Right atrium auricular region (tissue), 2 donors: ENCODE measurements at regions not wholly inside any gene's neighbourhood (a gene's known extent, or its start where the extent isn't known, plus 50 kb on each side); places are given as distances from the start of the nearest gene placed in this dataset.

ENCODE experiments used
- DNase-seq: peaks from one replicate; pipeline ENCODE4 v3.0.0-alpha.2; 2019; ENCODE audit warnings: low spot score
- H3K27ac ChIP-seq, 2 donors: fragments of 200-600 bp; sonication (generic); 1 replicate in 1 of 2; 2 replicates in 1 of 2; pipeline ENCODE4 v1.5.1; 2016 to 2019
- H3K27me3 ChIP-seq, 2 donors: fragments of 200-600 bp; sonication (generic); one replicate each; pipeline versions ENCODE4 v1.5.1 to v1.6.0; 2017 to 2019
- H3K36me3 ChIP-seq: fragments of 200-600 bp; sonication (generic); one replicate; pipeline ENCODE4 v1.5.1; 2016
- H3K4me1 ChIP-seq, 2 donors: fragments of 200-600 bp; sonication (generic); one replicate each; pipeline versions ENCODE4 v1.5.1 to v1.6.0; 2017 to 2019
- H3K4me3 ChIP-seq, 2 donors: fragments of 200-600 bp; sonication (generic); 1 replicate in 1 of 2; 2 replicates in 1 of 2; pipeline ENCODE4 v1.5.1; 2017 to 2019; ENCODE audit warnings: mild to moderate bottlenecking in 1 of 2, moderate library complexity in 1 of 2
- H3K9me3 ChIP-seq, 2 donors: fragments of 200-600 bp; sonication (generic); one replicate each; pipeline ENCODE4 v1.5.1; 2019
- TF ChIP-seq, protein P1 (sequence below), 2 donors: fragments of 200-600 bp; sonication (generic); IDR thresholded peaks; one replicate each; pipeline ENCODE4 v1.5.1; 2019; ENCODE audit warnings: antibody characterized with exemption in 2 of 2

- H3K4me1 ChIP-seq, result no peaks in the 10 kb centered on the region
- H3K27ac ChIP-seq, result no peak overlapping the region
- no peaks in the 10 kb centered on the region for H3K36me3 ChIP-seq
- H3K4me3 ChIP-seq, result no peak overlapping the region
- TF ChIP-seq, protein P1, sequence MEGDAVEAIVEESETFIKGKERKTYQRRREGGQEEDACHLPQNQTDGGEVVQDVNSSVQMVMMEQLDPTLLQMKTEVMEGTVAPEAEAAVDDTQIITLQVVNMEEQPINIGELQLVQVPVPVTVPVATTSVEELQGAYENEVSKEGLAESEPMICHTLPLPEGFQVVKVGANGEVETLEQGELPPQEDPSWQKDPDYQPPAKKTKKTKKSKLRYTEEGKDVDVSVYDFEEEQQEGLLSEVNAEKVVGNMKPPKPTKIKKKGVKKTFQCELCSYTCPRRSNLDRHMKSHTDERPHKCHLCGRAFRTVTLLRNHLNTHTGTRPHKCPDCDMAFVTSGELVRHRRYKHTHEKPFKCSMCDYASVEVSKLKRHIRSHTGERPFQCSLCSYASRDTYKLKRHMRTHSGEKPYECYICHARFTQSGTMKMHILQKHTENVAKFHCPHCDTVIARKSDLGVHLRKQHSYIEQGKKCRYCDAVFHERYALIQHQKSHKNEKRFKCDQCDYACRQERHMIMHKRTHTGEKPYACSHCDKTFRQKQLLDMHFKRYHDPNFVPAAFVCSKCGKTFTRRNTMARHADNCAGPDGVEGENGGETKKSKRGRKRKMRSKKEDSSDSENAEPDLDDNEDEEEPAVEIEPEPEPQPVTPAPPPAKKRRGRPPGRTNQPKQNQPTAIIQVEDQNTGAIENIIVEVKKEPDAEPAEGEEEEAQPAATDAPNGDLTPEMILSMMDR (IDR thresholded peaks at IDR 0.05), result no peak
- H3K27me3 ChIP-seq, result no peaks in the 10 kb centered on the region
- no peak for DNase-seq
- no peaks in the 10 kb centered on the region for H3K9me3 ChIP-seq
These were observed 420.4 kb upstream of the AGA start for GRCh38 chr4:177862541-177863176.

DNA sequence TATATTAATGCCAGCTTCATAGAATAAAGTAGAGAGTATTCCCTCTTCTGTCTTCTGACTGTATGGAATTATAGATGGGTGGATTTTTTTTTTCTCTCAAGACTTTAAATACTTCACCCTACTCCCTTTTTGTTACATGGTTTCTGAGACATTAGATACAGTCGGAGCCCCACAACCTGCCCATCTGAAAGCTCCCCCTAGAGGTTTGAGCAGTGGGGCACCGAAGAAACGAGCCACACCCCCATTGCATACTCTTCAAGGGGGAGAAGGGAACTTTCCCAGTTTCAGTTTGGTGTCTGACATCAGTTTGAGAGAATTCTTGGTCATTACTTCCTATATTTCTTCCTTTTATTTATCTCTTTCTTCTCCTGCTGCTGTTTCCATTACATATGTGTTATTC, 437.6 kb upstream of the AGA start:
- TF ChIP-seq, protein P1 (IDR thresholded peaks at IDR 0.05), result no peak
- Histone ChIP-seq H3K9me3 (no peaks in the 10 kb centered on the region), H3K27ac (no peak overlapping the region), H3K27me3 (no peaks in the 10 kb centered on the region), H3K4me1 (no peaks in the 10 kb centered on the region), H3K4me3 (no peak overlapping the region), H3K36me3 (no peaks in the 10 kb centered on the region)
- DNase-seq, result no peak

DNA sequence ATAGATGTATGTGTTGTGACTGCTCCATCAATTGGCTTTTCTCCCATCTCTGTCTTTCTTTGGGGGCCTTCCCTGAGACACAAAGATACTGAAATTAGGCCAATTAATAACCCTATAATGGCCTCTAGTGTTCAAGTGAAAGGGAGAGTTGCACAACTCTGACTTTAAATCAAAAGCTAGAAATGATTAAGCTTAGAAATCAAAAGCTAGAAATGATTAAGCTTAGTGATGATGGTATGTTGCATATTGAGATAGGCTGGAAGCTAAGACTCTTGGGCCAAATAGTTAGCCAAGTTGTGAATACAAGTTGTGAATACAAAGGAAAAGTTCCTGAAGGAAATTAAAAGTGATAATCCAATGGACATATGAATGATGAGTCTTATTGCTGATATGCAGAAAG, 452.9 kb upstream of the AGA start:
- Histone ChIP-seq H3K36me3 (no peaks in the 10 kb centered on the region), H3K27me3 (no peaks in the 10 kb centered on the region), H3K4me1 (no peaks in the 10 kb centered on the region), H3K4me3 (no peak overlapping the region), H3K9me3 (no peaks in the 10 kb centered on the region), H3K27ac (no peak overlapping the region)
- TF ChIP-seq, protein P1 (IDR thresholded peaks at IDR 0.05), result no peak
- no peak for DNase-seq

GRCh38 chr4:177901786-177902185, 459.5 kb upstream of the AGA start:
- Histone ChIP-seq H3K27me3 (no peaks in the 10 kb centered on the region), H3K4me3 (no peak overlapping the region), H3K9me3 (peaks cover 0 to 14% of the 10 kb centered on the region in 2 donors), H3K27ac (no peak overlapping the region), H3K36me3 (no peaks in the 10 kb centered on the region), H3K4me1 (no peaks in the 10 kb centered on the region)
- TF ChIP-seq, protein P1 (IDR thresholded peaks at IDR 0.05), result no peak
- DNase-seq, result no peak

- Histone ChIP-seq H3K27me3 (no peaks in the 10 kb centered on the region), H3K4me1 (no peaks in the 10 kb centered on the region), H3K9me3 (peaks cover 0 to 14% of the 10 kb centered on the region in 2 donors), H3K36me3 (no peaks in the 10 kb centered on the region), H3K4me3 (no peak overlapping the region), H3K27ac (no peak overlapping the region)
- no peak for DNase-seq
- TF ChIP-seq, protein P1 (IDR thresholded peaks at IDR 0.05), result no peak
These were observed 460.1 kb upstream of the AGA start for GRCh38 chr4:177902386-177902785.
